ENCODE measurements at regions not wholly inside any gene's neighbourhood (a gene's known extent, or its start where the extent isn't known, plus 50 kb on each side); places are given as distances from the start of the nearest gene placed in this dataset.
"Not testable (repeated sequence)": the region's sequence is repeated elsewhere in the genome, so short reads cannot be mapped to it uniquely, and the experiment has no call there.

- H3K9me3 ChIP-seq = peaks cover 0 to 4% (median 0%) of the 10 kb centered on the region in 3 donors
- H3K27ac ChIP-seq = no peak overlapping the region
- ATAC-seq (no peak), DNase-seq (no peak)
- no peak for TF ChIP-seq POLR2A (IDR thresholded peaks at IDR 0.05)
- TF ChIP-seq CTCF (IDR thresholded peaks at IDR 0.05) = no peak
- H3K4me3 ChIP-seq = no peak overlapping the region
- H3K27me3 ChIP-seq = no peaks in the 10 kb centered on the region
- H3K36me3 ChIP-seq (replicated peaks in 1 of 2; ENCODE audit: insufficient read depth in 1 of 2, low read depth in 2 of 2) = no peaks in the 10 kb centered on the region
- intact Hi-C loops (cut with DNase I) = no loop called here
- no peaks in the 10 kb centered on the region for H3K4me1 ChIP-seq
- 62 to 76% methylated on average over 2 of the region's 2 CpGs for WGBS, 2 donors
These were observed 289.1 kb upstream of the PREP start for GRCh38 chr6:105691971-105692370.

DNA sequence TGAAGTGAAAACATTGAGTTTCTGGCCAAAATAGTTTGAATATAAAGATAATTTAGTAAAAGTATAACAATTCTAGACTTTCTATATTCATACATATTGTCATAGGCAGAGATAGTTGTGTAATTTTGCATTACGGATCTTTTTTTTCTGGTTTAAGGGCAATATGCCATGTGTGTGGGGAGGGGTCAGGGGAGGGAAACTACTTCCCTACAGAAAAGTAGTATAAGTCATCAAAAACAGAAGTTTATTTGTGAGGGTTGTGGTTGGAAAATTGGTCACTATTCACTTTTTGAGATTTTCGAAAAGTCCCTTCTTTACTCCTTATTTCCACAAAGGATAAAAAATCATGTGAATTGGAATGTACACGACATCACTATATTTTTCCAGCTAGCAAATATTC is 288.2 kb upstream of the PREP start:
- H3K4me1 ChIP-seq = no peaks in the 10 kb centered on the region
- H3K9me3 ChIP-seq = peaks cover 0 to 7% (median 0%) of the 10 kb centered on the region in 3 donors
- DNase-seq = peak in 1 of 4 donors; percentile 20
- intact Hi-C loops (cut with DNase I) = no loop called here
- no peak for ATAC-seq
- H3K27ac ChIP-seq = no peak overlapping the region
- H3K27me3 ChIP-seq = no peaks in the 10 kb centered on the region
- H3K4me3 ChIP-seq = no peak overlapping the region
- H3K36me3 ChIP-seq (replicated peaks in 1 of 2; ENCODE audit: insufficient read depth in 1 of 2, low read depth in 2 of 2) = no peaks in the 10 kb centered on the region
- WGBS, 2 donors = 58 to 75% methylated on average over 3 of the region's 3 CpGs
- TF ChIP-seq POLR2A (IDR thresholded peaks at IDR 0.05) (no peak), CTCF (IDR thresholded peaks at IDR 0.05) (no peak)

DNA sequence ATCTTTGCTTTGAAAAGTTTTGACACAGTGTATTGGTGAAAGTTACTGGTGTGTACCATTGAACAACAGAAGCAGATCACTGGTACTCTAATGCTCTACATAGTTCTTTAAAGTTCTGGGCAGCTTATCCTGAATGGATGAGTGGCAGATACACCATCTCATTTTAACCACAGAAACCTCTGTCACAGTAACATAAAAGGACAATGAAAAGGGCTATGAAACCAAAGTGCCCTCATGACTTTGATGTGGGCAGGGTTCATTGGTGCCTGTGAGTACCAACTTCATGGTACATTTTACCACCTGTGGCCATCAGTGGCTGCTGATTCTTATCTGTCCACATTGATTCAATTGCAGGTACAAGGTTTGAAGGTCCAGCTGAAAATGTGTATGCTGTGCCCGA is 285.7 kb upstream of the PREP start:
- WGBS, 2 donors = 44 to 56% methylated on average over 1 of the region's 1 CpG

DNA sequence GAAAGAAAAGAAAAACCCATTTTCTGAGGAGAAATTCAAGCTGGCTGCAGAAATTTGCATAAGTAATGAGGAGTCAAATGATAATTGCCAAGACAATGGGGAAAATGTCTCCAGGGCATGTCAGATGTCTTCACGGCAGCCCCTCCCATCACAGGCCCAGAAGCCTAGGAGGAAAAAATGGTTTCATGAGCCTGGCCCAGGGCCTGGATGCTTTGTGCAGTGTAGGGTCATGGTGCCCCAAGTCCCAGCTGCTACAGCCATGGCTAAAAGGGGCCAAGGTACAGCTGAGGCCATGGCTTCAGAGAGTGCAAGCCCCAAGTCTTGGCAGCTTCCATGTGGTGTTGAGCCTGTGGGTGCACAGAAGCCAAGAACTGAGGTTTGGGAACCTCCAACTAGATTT is 283.9 kb upstream of the PREP start:
- H3K27ac ChIP-seq; H3K36me3 ChIP-seq (replicated peaks in 1 of 2; ENCODE audit: insufficient read depth in 1 of 2, low read depth in 2 of 2); ATAC-seq; DNase-seq; intact Hi-C loops (cut with DNase I); H3K4me1 ChIP-seq; H3K27me3 ChIP-seq; H3K4me3 ChIP-seq; H3K9me3 ChIP-seq: not testable (repeated sequence)
- WGBS, 2 donors = 50 to 100% methylated on average over 1 of the region's 1 CpG

More for the DNA sequence above, 285.7 kb upstream of the PREP start:
- no peak for TF ChIP-seq CTCF (IDR thresholded peaks at IDR 0.05)
- TF ChIP-seq POLR2A (IDR thresholded peaks at IDR 0.05) = no peak
- no peaks in the 10 kb centered on the region for H3K27me3 ChIP-seq
- DNase-seq (no peak), ATAC-seq (no peak)
- H3K27ac ChIP-seq = no peak overlapping the region
- no peaks in the 10 kb centered on the region for H3K36me3 ChIP-seq (replicated peaks in 1 of 2; ENCODE audit: insufficient read depth in 1 of 2, low read depth in 2 of 2)
- no peaks in the 10 kb centered on the region for H3K4me1 ChIP-seq
- peaks cover 0 to 7% (median 0%) of the 10 kb centered on the region in 3 donors for H3K9me3 ChIP-seq
- H3K4me3 ChIP-seq = no peak overlapping the region
- intact Hi-C loops (cut with DNase I) = no loop called here

- TF ChIP-seq POLR2A (IDR thresholded peaks at IDR 0.05) (no peak), CTCF (IDR thresholded peaks at IDR 0.05) (no peak)
- WGBS, 2 donors = 54 to 57% methylated on average over 1 of the region's 1 CpG
- no peaks in the 10 kb centered on the region for H3K27me3 ChIP-seq
- H3K4me1 ChIP-seq = no peaks in the 10 kb centered on the region
- intact Hi-C loops (cut with DNase I) = no loop called here
- ATAC-seq = no peak
- no peak overlapping the region for H3K27ac ChIP-seq
- H3K4me3 ChIP-seq = no peak overlapping the region
- H3K36me3 ChIP-seq (replicated peaks in 1 of 2; ENCODE audit: insufficient read depth in 1 of 2, low read depth in 2 of 2) = no peaks in the 10 kb centered on the region
- no peak for DNase-seq
- no peaks in the 10 kb centered on the region for H3K9me3 ChIP-seq
These were observed 278.2 kb upstream of the PREP start for GRCh38 chr6:105681061-105681460.

Data from body of pancreas (tissue), 4 donors.